Astrocyte (in vitro differentiated cells and primary cell): ENCODE measurements at regions not wholly inside any gene's neighbourhood (a gene's known extent, or its start where the extent isn't known, plus 50 kb on each side); places are given as distances from the start of the nearest gene placed in this dataset.
"Not testable (repeated sequence)": the region's sequence is repeated elsewhere in the genome, so short reads cannot be mapped to it uniquely, and the experiment has no call there.

Experiments used
- DNase-seq: peaks from one replicate; pipeline ENCODE4 v3.0.0-alpha.2; 2010; ENCODE audit warnings: low read depth
- FAIRE-seq: peaks from 2 replicates; lab custom pipeline; 2011; peaks lifted over from hg19 to GRCh38; lab: Jason Lieb, UNC
- H2AFZ ChIP-seq: 2 replicates; pipeline ENCODE4 v1.6.0; 2012; ENCODE audit warnings: low read depth, low read length, inconsistent platforms
- H3K27ac ChIP-seq: 2 replicates; pipeline ENCODE4 v1.5.1; 2011; ENCODE audit warnings: low read depth, low read length, inconsistent platforms
- H3K27me3 ChIP-seq: 2 replicates; pipeline ENCODE4 v1.6.0; 2011; ENCODE audit warnings: low read length, inconsistent platforms; ENCODE audit not compliant: insufficient read depth
- H3K36me3 ChIP-seq: 2 replicates; pipeline ENCODE4 v1.5.1; 2011; ENCODE audit warnings: low read length, inconsistent platforms; ENCODE audit not compliant: insufficient read depth
- H3K4me1 ChIP-seq: 2 replicates; pipeline ENCODE4 v1.5.1; 2011; ENCODE audit warnings: low read length, inconsistent platforms; ENCODE audit not compliant: insufficient read depth
- H3K4me2 ChIP-seq: 2 replicates; pipeline ENCODE4 v1.6.0; 2012; ENCODE audit warnings: low read length, inconsistent platforms
- H3K4me3 ChIP-seq: 2 replicates; pipeline ENCODE4 v1.5.1; 2011; ENCODE audit warnings: low read depth, mild to moderate bottlenecking, low read length, inconsistent platforms; ENCODE audit not compliant: insufficient read depth
- H3K79me2 ChIP-seq: 2 replicates; pipeline ENCODE4 v1.6.0; 2012; ENCODE audit warnings: mild to moderate bottlenecking, low read length, inconsistent platforms; ENCODE audit not compliant: insufficient read depth
- H3K9ac ChIP-seq: 2 replicates; pipeline ENCODE4 v1.6.0; 2012; ENCODE audit warnings: mild to moderate bottlenecking, low read length, inconsistent platforms
- H3K9me3 ChIP-seq: 2 replicates; pipeline ENCODE4 v1.5.1; 2012; ENCODE audit warnings: low read depth, mild to moderate bottlenecking, low read length, inconsistent platforms; ENCODE audit not compliant: insufficient read depth
- H4K20me1 ChIP-seq: 2 replicates; pipeline ENCODE4 v1.6.0; 2012; ENCODE audit warnings: low read length, inconsistent platforms; ENCODE audit not compliant: insufficient read depth
- H3K27ac Mint-ChIP-seq: one replicate; pipeline ENCODE4 v1.8.0; 2021; ENCODE audit warnings: mild to moderate bottlenecking, mixed read lengths; ENCODE audit not compliant: unreplicated experiment
- H3K27me3 Mint-ChIP-seq: one replicate; pipeline ENCODE4 v1.8.0; 2021; ENCODE audit warnings: low read depth, mixed read lengths; ENCODE audit not compliant: unreplicated experiment
- H3K36me3 Mint-ChIP-seq: one replicate; pipeline ENCODE4 v1.8.0; 2021; ENCODE audit warnings: low read depth, mixed read lengths; ENCODE audit not compliant: unreplicated experiment
- H3K4me1 Mint-ChIP-seq: one replicate; pipeline ENCODE4 v1.8.0; 2021; ENCODE audit warnings: low read depth, mixed read lengths; ENCODE audit not compliant: unreplicated experiment
- H3K4me3 Mint-ChIP-seq: one replicate; pipeline ENCODE4 v1.8.0; 2021; ENCODE audit warnings: mild to moderate bottlenecking, moderate library complexity, mixed read lengths; ENCODE audit not compliant: unreplicated experiment
- H3K9me3 Mint-ChIP-seq: one replicate; pipeline ENCODE4 v1.8.0; 2021; ENCODE audit warnings: mild to moderate bottlenecking, mixed read lengths; ENCODE audit not compliant: unreplicated experiment
- CTCF ChIP-seq: IDR thresholded peaks from 2 replicates; pipeline ENCODE4 v1.5.1; 2011; ENCODE audit warnings: low read depth, mild to moderate bottlenecking, inconsistent platforms, low read length, moderate library complexity; ENCODE audit not compliant: insufficient read depth
- EZH2 ChIP-seq: IDR thresholded peaks from 2 replicates; pipeline ENCODE4 v1.6.1; 2012; ENCODE audit warnings: mild to moderate bottlenecking, low read length, inconsistent platforms; ENCODE audit not compliant: insufficient read depth

GRCh38 chr7:101725921-101726320, 91.5 kb upstream of the CUX1 start:
- Histone ChIP-seq H3K4me3 (no peak overlapping the region), H2AFZ (no peak overlapping the region), H4K20me1 (no peaks in the 10 kb centered on the region), H3K36me3 (no peaks in the 10 kb centered on the region), H3K9me3 (peaks cover 3% of the 10 kb centered on the region), H3K27ac (no peak overlapping the region), H3K27me3 (peaks cover 8% of the 10 kb centered on the region), H3K4me1 (no peaks in the 10 kb centered on the region), H3K79me2 (no peaks in the 10 kb centered on the region), H3K9ac (no peak overlapping the region), H3K4me2 (no peak overlapping the region)
- FAIRE-seq (no peak), DNase-seq (no peak)
- Mint-ChIP-seq H3K36me3 (no peaks in the 10 kb centered on the region), H3K4me1 (peaks cover 3% of the 10 kb centered on the region), H3K4me3 (no peak overlapping the region), H3K27ac (no peak overlapping the region), H3K9me3 (no peaks in the 10 kb centered on the region), H3K27me3 (peaks cover 45% of the 10 kb centered on the region)
- TF ChIP-seq EZH2 (no peak), CTCF (no peak)

GRCh38 chr7:101727184-101727583, 90.2 kb upstream of the CUX1 start:
- DNase-seq (no peak), FAIRE-seq (no peak)
- no peak overlapping the region for H3K4me2 ChIP-seq
- peaks cover 8% of the 10 kb centered on the region for H3K27me3 ChIP-seq
- H3K9ac ChIP-seq, result no peak overlapping the region
- no peak overlapping the region for H3K27ac Mint-ChIP-seq
- H3K9me3 Mint-ChIP-seq, result no peaks in the 10 kb centered on the region
- no peaks in the 10 kb centered on the region for H4K20me1 ChIP-seq
- H2AFZ ChIP-seq, result no peak overlapping the region
- H3K36me3 Mint-ChIP-seq, result no peaks in the 10 kb centered on the region
- no peaks in the 10 kb centered on the region for H3K4me1 ChIP-seq
- H3K4me1 Mint-ChIP-seq, result peaks cover 3% of the 10 kb centered on the region
- H3K79me2 ChIP-seq, result no peaks in the 10 kb centered on the region
- no peak overlapping the region for H3K4me3 ChIP-seq
- H3K36me3 ChIP-seq, result no peaks in the 10 kb centered on the region
- H3K4me3 Mint-ChIP-seq, result no peak overlapping the region
- TF ChIP-seq CTCF, result no peak
- no peak for TF ChIP-seq EZH2
- H3K9me3 ChIP-seq, result peaks cover 3% of the 10 kb centered on the region
- H3K27ac ChIP-seq, result no peak overlapping the region
- peaks cover 53% of the 10 kb centered on the region for H3K27me3 Mint-ChIP-seq

- no peak overlapping the region for H3K27ac ChIP-seq
- Mint-ChIP-seq H3K27me3 (peaks cover 44% of the 10 kb centered on the region), H3K4me1 (peaks cover 3% of the 10 kb centered on the region), H3K27ac (no peak overlapping the region), H3K4me3 (no peak overlapping the region), H3K9me3 (no peaks in the 10 kb centered on the region), H3K36me3 (no peaks in the 10 kb centered on the region)
- H3K9ac ChIP-seq, result no peak overlapping the region
- H3K79me2 ChIP-seq, result no peaks in the 10 kb centered on the region
- TF ChIP-seq EZH2, result no peak
- TF ChIP-seq CTCF, result no peak
- H4K20me1 ChIP-seq, result no peaks in the 10 kb centered on the region
- no peak overlapping the region for H3K4me3 ChIP-seq
- DNase-seq (no peak), FAIRE-seq (no peak)
- H3K4me2 ChIP-seq, result no peak overlapping the region
- no peaks in the 10 kb centered on the region for H3K4me1 ChIP-seq
- no peak overlapping the region for H2AFZ ChIP-seq
- H3K9me3 ChIP-seq, result peaks cover 3% of the 10 kb centered on the region
- H3K27me3 ChIP-seq, result peaks cover 8% of the 10 kb centered on the region
- H3K36me3 ChIP-seq, result no peaks in the 10 kb centered on the region
Measured at GRCh38 chr7:101728128-101728527, 89.3 kb upstream of the CUX1 start.

- not testable (repeated sequence) for H3K4me2 ChIP-seq, H3K9me3 ChIP-seq, H3K4me1 ChIP-seq, H3K9me3 Mint-ChIP-seq, H2AFZ ChIP-seq, H4K20me1 ChIP-seq, H3K36me3 ChIP-seq, H3K4me1 Mint-ChIP-seq, H3K4me3 Mint-ChIP-seq, H3K27me3 ChIP-seq, H3K9ac ChIP-seq, DNase-seq, H3K79me2 ChIP-seq, FAIRE-seq, H3K36me3 Mint-ChIP-seq, H3K4me3 ChIP-seq, H3K27ac Mint-ChIP-seq
- peaks cover 42% of the 10 kb centered on the region for H3K27me3 Mint-ChIP-seq
- H3K27ac ChIP-seq, result peak overlapping the region; percentile 53
Measured at GRCh38 chr7:101728873-101729240, 88.6 kb upstream of the CUX1 start.
